ENCODE measurements at regions not wholly inside any gene's neighbourhood (a gene's known extent, or its start where the extent isn't known, plus 50 kb on each side); places are given as distances from the start of the nearest gene placed in this dataset.

GRCh38 chr2:144322379-144322778 is 197.5 kb downstream of the ZEB2 start:
- no CpG with 5 or more reads among the region's 2 CpGs for WGBS, 2 experiments (ENCODE audit: insufficient coverage in 2 of 2)
- H3K4me3 ChIP-seq (ENCODE audit: extremely low read depth, insufficient read depth, low read length, poor library complexity, severe bottlenecking): no peak overlapping the region

GRCh38 chr2:144320491-144320890 is 199.4 kb downstream of the ZEB2 start:
- peaks cover 9% of the 10 kb centered on the region for H3K4me1 ChIP-seq (ENCODE audit: control insufficient read depth, insufficient read depth, low read length, poor library complexity, severe bottlenecking)
- H3K4me3 ChIP-seq (ENCODE audit: extremely low read depth, insufficient read depth, low read length, poor library complexity, severe bottlenecking): no peak overlapping the region
- 82 to 100% methylated on average over 1 of the region's 1 CpG for WGBS, 2 experiments (ENCODE audit: insufficient coverage in 2 of 2)
- no peak overlapping the region for H3K27ac ChIP-seq (ENCODE audit: low read depth, low read length, severe bottlenecking)
- H3K9me3 ChIP-seq (ENCODE audit: control insufficient read depth, low read length): no peaks in the 10 kb centered on the region
- H3K36me3 ChIP-seq (ENCODE audit: control insufficient read depth, insufficient read depth, low read length): no peaks in the 10 kb centered on the region

More at GRCh38 chr2:144322379-144322778, 197.5 kb downstream of the ZEB2 start:
- Histone ChIP-seq H3K4me1 (ENCODE audit: control insufficient read depth, insufficient read depth, low read length, poor library complexity, severe bottlenecking) (peaks cover 9% of the 10 kb centered on the region), H3K36me3 (ENCODE audit: control insufficient read depth, insufficient read depth, low read length) (no peaks in the 10 kb centered on the region), H3K9me3 (ENCODE audit: control insufficient read depth, low read length) (no peaks in the 10 kb centered on the region), H3K27ac (ENCODE audit: low read depth, low read length, severe bottlenecking) (no peak overlapping the region)

- Histone ChIP-seq H3K9me3 (ENCODE audit: control insufficient read depth, low read length) (peaks cover 3% of the 10 kb centered on the region), H3K27ac (ENCODE audit: low read depth, low read length, severe bottlenecking) (no peak overlapping the region), H3K4me1 (ENCODE audit: control insufficient read depth, insufficient read depth, low read length, poor library complexity, severe bottlenecking) (peaks cover 4% of the 10 kb centered on the region), H3K4me3 (ENCODE audit: extremely low read depth, insufficient read depth, low read length, poor library complexity, severe bottlenecking) (no peak overlapping the region), H3K36me3 (ENCODE audit: control insufficient read depth, insufficient read depth, low read length) (peaks cover 6% of the 10 kb centered on the region)
- 100% methylated on average over 1 of the region's 2 CpGs for WGBS, 2 experiments (ENCODE audit: insufficient coverage in 2 of 2)
Observed at GRCh38 chr2:144317071-144317738, 202.7 kb downstream of the ZEB2 start.

- H3K27ac ChIP-seq (ENCODE audit: low read depth, low read length, severe bottlenecking): no peak overlapping the region
- H3K9me3 ChIP-seq (ENCODE audit: control insufficient read depth, low read length): peaks cover 4% of the 10 kb centered on the region
- no peak overlapping the region for H3K4me3 ChIP-seq (ENCODE audit: extremely low read depth, insufficient read depth, low read length, poor library complexity, severe bottlenecking)
- H3K4me1 ChIP-seq (ENCODE audit: control insufficient read depth, insufficient read depth, low read length, poor library complexity, severe bottlenecking): no peaks in the 10 kb centered on the region
- peaks cover 6% of the 10 kb centered on the region for H3K36me3 ChIP-seq (ENCODE audit: control insufficient read depth, insufficient read depth, low read length)
- WGBS, 2 experiments (ENCODE audit: insufficient coverage in 2 of 2): 95% methylated on average over 3 of the region's 4 CpGs; no CpG with 5 or more reads in 1 of the 2 experiments
Observed at GRCh38 chr2:144310889-144311608, 208.9 kb downstream of the ZEB2 start.

DNA sequence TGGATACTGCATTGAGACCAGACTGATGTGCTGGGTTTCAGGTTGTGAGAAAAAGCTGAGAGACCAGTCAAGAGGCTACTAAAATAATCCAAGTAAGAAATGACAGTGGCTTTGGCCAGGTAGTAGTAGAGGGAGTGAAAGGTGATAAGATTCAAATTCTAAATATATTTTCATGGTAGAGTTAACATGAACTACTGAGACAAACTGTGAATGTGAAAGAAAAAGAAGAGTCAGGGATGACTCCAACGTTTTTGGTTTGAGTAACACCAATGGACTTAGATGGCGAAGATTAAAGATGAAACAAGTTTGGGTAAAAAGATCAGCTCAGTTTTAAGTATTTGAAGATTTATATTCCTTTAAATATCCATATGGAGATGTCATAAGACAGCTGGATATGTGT is 209.4 kb downstream of the ZEB2 start:
- Histone ChIP-seq H3K4me3 (ENCODE audit: extremely low read depth, insufficient read depth, low read length, poor library complexity, severe bottlenecking) (no peak overlapping the region), H3K4me1 (ENCODE audit: control insufficient read depth, insufficient read depth, low read length, poor library complexity, severe bottlenecking) (no peaks in the 10 kb centered on the region), H3K27ac (ENCODE audit: low read depth, low read length, severe bottlenecking) (no peak overlapping the region), H3K9me3 (ENCODE audit: control insufficient read depth, low read length) (peaks cover 4% of the 10 kb centered on the region), H3K36me3 (ENCODE audit: control insufficient read depth, insufficient read depth, low read length) (peaks cover 6% of the 10 kb centered on the region)
- whole genome bisulfite sequencing, 2 experiments (ENCODE audit: insufficient coverage in 2 of 2): 88 to 100% methylated on average over 1 of the region's 2 CpGs

DNA sequence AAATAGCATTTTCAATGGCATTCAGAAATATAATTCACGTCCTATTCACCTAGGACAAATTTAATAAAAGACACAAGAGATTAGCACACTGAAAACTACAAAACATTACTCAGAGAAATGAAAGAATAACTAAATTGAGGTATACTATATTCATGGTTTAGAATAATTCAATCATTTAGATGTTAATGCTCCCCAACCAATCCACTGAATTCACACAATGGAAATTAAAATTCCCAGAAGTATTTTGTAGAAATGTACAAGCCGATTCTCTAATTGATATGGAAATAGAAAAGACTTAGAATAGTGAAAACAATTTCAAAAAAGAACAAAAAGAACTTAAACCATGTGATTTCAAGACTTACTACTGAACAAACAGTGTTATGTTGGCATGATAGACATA is 212.2 kb downstream of the ZEB2 start:
- Histone ChIP-seq H3K27ac (ENCODE audit: low read depth, low read length, severe bottlenecking) (no peak overlapping the region), H3K36me3 (ENCODE audit: control insufficient read depth, insufficient read depth, low read length) (peaks cover 3% of the 10 kb centered on the region), H3K4me3 (ENCODE audit: extremely low read depth, insufficient read depth, low read length, poor library complexity, severe bottlenecking) (no peak overlapping the region), H3K4me1 (ENCODE audit: control insufficient read depth, insufficient read depth, low read length, poor library complexity, severe bottlenecking) (no peaks in the 10 kb centered on the region), H3K9me3 (ENCODE audit: control insufficient read depth, low read length) (peaks cover 4% of the 10 kb centered on the region)
- WGBS, 2 experiments (ENCODE audit: insufficient coverage in 2 of 2): no CpG with 5 or more reads among the region's 2 CpGs

GRCh38 chr2:144304202-144304601 is 215.7 kb downstream of the ZEB2 start:
- no peaks in the 10 kb centered on the region for H3K4me1 ChIP-seq (ENCODE audit: control insufficient read depth, insufficient read depth, low read length, poor library complexity, severe bottlenecking)
- 83% methylated on average over 1 of the region's 1 CpG for WGBS, 2 experiments (ENCODE audit: insufficient coverage in 2 of 2)
- H3K4me3 ChIP-seq (ENCODE audit: extremely low read depth, insufficient read depth, low read length, poor library complexity, severe bottlenecking): no peak overlapping the region
- no peaks in the 10 kb centered on the region for H3K36me3 ChIP-seq (ENCODE audit: control insufficient read depth, insufficient read depth, low read length)
- H3K27ac ChIP-seq (ENCODE audit: low read depth, low read length, severe bottlenecking): no peak overlapping the region
- H3K9me3 ChIP-seq (ENCODE audit: control insufficient read depth, low read length): no peaks in the 10 kb centered on the region

DNA sequence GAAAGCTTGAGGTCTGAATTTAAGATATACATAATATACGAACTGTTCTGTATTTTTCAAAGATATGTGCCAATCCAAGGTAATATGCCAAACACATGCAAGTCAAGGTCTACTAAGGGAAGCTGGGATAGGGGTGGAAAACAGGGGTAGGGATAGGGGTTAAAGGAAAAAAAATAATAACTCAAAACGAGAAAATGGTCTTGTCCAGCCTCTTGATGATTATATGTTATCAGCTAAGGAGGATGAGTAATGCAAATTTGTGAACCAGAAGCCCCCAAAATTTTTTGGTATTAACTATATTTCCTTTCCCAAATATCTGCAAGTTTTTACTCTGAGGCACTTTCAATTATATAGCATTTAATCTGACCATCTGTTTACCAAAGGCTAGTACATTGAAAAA is 219.3 kb downstream of the ZEB2 start:
- 80% methylated on average over 1 of the region's 2 CpGs; no CpG with 5 or more reads in 1 of the 2 experiments for WGBS, 2 experiments (ENCODE audit: insufficient coverage in 2 of 2)
- Histone ChIP-seq H3K4me1 (ENCODE audit: control insufficient read depth, insufficient read depth, low read length, poor library complexity, severe bottlenecking) (no peaks in the 10 kb centered on the region), H3K27ac (ENCODE audit: low read depth, low read length, severe bottlenecking) (no peak overlapping the region), H3K36me3 (ENCODE audit: control insufficient read depth, insufficient read depth, low read length) (no peaks in the 10 kb centered on the region), H3K9me3 (ENCODE audit: control insufficient read depth, low read length) (no peaks in the 10 kb centered on the region), H3K4me3 (ENCODE audit: extremely low read depth, insufficient read depth, low read length, poor library complexity, severe bottlenecking) (no peak overlapping the region)

DNA sequence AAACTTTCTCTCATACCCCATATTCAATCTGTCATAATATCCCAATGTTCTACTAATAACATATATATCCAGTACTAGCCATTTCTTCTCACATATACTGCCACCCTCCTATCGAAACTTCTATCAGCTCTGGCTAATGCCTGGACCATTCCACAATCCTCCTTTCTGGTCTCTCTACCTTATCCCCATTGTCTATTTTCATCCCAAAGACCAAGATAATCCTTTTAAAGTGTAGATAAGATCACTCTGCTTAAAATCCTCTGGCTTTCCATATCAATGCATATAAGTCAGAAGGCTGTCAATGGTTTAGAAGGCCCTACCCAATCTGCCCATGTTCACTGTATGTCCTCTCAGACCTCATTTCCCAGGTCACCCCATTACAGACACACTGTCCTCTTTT is 229.6 kb downstream of the ZEB2 start:
- 89 to 100% methylated on average over 1 of the region's 1 CpG for WGBS, 2 experiments (ENCODE audit: insufficient coverage in 2 of 2)
- Histone ChIP-seq H3K27ac (ENCODE audit: low read depth, low read length, severe bottlenecking) (no peak overlapping the region), H3K36me3 (ENCODE audit: control insufficient read depth, insufficient read depth, low read length) (no peaks in the 10 kb centered on the region), H3K9me3 (ENCODE audit: control insufficient read depth, low read length) (peaks cover 9% of the 10 kb centered on the region), H3K4me1 (ENCODE audit: control insufficient read depth, insufficient read depth, low read length, poor library complexity, severe bottlenecking) (no peaks in the 10 kb centered on the region), H3K4me3 (ENCODE audit: extremely low read depth, insufficient read depth, low read length, poor library complexity, severe bottlenecking) (no peak overlapping the region)

GRCh38 chr2:144288438-144288837 is 231.5 kb downstream of the ZEB2 start:
- H3K4me3 ChIP-seq (ENCODE audit: extremely low read depth, insufficient read depth, low read length, poor library complexity, severe bottlenecking): no peak overlapping the region
- H3K9me3 ChIP-seq (ENCODE audit: control insufficient read depth, low read length): peaks cover 9% of the 10 kb centered on the region
- no peaks in the 10 kb centered on the region for H3K4me1 ChIP-seq (ENCODE audit: control insufficient read depth, insufficient read depth, low read length, poor library complexity, severe bottlenecking)
- WGBS, 2 experiments (ENCODE audit: insufficient coverage in 2 of 2): no CpG with 5 or more reads among the region's 3 CpGs
- H3K27ac ChIP-seq (ENCODE audit: low read depth, low read length, severe bottlenecking): peak overlapping the region; percentile 10
- H3K36me3 ChIP-seq (ENCODE audit: control insufficient read depth, insufficient read depth, low read length): no peaks in the 10 kb centered on the region

- no peaks in the 10 kb centered on the region for H3K4me1 ChIP-seq (ENCODE audit: control insufficient read depth, insufficient read depth, low read length, poor library complexity, severe bottlenecking)
- no peaks in the 10 kb centered on the region for H3K9me3 ChIP-seq (ENCODE audit: control insufficient read depth, low read length)
- no peak overlapping the region for H3K27ac ChIP-seq (ENCODE audit: low read depth, low read length, severe bottlenecking)
- H3K4me3 ChIP-seq (ENCODE audit: extremely low read depth, insufficient read depth, low read length, poor library complexity, severe bottlenecking): no peak overlapping the region
- H3K36me3 ChIP-seq (ENCODE audit: control insufficient read depth, insufficient read depth, low read length): no peaks in the 10 kb centered on the region
Observed at GRCh38 chr2:144285324-144285723, 234.6 kb downstream of the ZEB2 start.
